Fibroblast of upper back skin (primary cell): ENCODE measurements at regions not wholly inside any gene's neighbourhood (a gene's known extent, or its start where the extent isn't known, plus 50 kb on each side); places are given as distances from the start of the nearest gene placed in this dataset.

Experiments used
- DNase-seq: peaks from one replicate; pipeline ENCODE4 v3.0.0-alpha.2; 2013

- no peak for DNase-seq
Measured at GRCh38 chr11:27857014-27857413, 156.8 kb upstream of the BDNF start.

- DNase-seq: no peak
Measured at GRCh38 chr11:27848423-27848822, 148.2 kb upstream of the BDNF start.

GRCh38 chr11:27847496-27847895 lies 147.2 kb upstream of the BDNF start:
- DNase-seq: no peak

- DNase-seq: no peak
Measured at GRCh38 chr11:27842290-27842689, 142.0 kb upstream of the BDNF start.

GRCh38 chr11:27841023-27841422 lies 140.8 kb upstream of the BDNF start:
- DNase-seq: no peak

GRCh38 chr11:27839226-27839913 lies 139.1 kb upstream of the BDNF start:
- peak; percentile 54 for DNase-seq

GRCh38 chr11:27838674-27839073 lies 138.4 kb upstream of the BDNF start:
- DNase-seq: no peak

- no peak for DNase-seq
Measured at GRCh38 chr11:27837895-27838563, 137.8 kb upstream of the BDNF start.

- DNase-seq: peak; percentile 12
Measured at GRCh38 chr11:27830206-27830605, 130.0 kb upstream of the BDNF start.

GRCh38 chr11:27820249-27820648 lies 120.0 kb upstream of the BDNF start:
- peak; percentile 71 for DNase-seq

GRCh38 chr11:27816197-27816596 lies 115.9 kb upstream of the BDNF start:
- DNase-seq: no peak

GRCh38 chr11:27812341-27812740 lies 112.1 kb upstream of the BDNF start:
- DNase-seq: peak; percentile 35

GRCh38 chr11:27807596-27807995 lies 107.3 kb upstream of the BDNF start:
- peak; percentile 19 for DNase-seq

- no peak for DNase-seq
Measured at GRCh38 chr11:27806122-27806521, 105.9 kb upstream of the BDNF start.

GRCh38 chr11:27795955-27796861 lies 96.0 kb upstream of the BDNF start:
- no peak for DNase-seq

- DNase-seq: no peak
Measured at GRCh38 chr11:27786864-27787263, 86.6 kb upstream of the BDNF start.

GRCh38 chr11:27786331-27786730 lies 86.1 kb upstream of the BDNF start:
- DNase-seq: no peak

- no peak for DNase-seq
Measured at GRCh38 chr11:27783701-27784355, 83.6 kb upstream of the BDNF start.

GRCh38 chr11:27777033-27777432 lies 76.8 kb upstream of the BDNF start:
- no peak for DNase-seq

GRCh38 chr11:27773884-27774283 lies 73.6 kb upstream of the BDNF start:
- no peak for DNase-seq

- no peak for DNase-seq
Measured at GRCh38 chr11:27771516-27771915, 71.3 kb upstream of the BDNF start.

GRCh38 chr11:27770576-27770975 lies 70.3 kb upstream of the BDNF start:
- DNase-seq: peak; percentile 18

- no peak for DNase-seq
Measured at GRCh38 chr11:27763736-27764135, 63.5 kb upstream of the BDNF start.
